B cell (primary cell): ENCODE measurements at regions not wholly inside any gene's neighbourhood (a gene's known extent, or its start where the extent isn't known, plus 50 kb on each side); places are given as distances from the start of the nearest gene placed in this dataset.

ENCODE experiments used
- ATAC-seq: fragments of 200-7000 bp; cut with Tn5 transposase; one replicate; pipeline ENCODE4 v1.10.0; 2021; ENCODE audit warnings: low read depth, mild to moderate bottlenecking, moderate number of reproducible peaks, moderate library complexity
- CTCF ChIA-PET: fragments of 350-600 bp; sonication (Branson Sonifier 250); formaldehyde crosslinking; loops from one replicate; lab custom pipeline; 2021; ENCODE audit warnings: antibody characterized with exemption, inconsistent platforms; lab: Charles Lee
- POLR2A ChIA-PET: fragments of 350-600 bp; sonication (Branson Sonifier 250); formaldehyde crosslinking; loops from one replicate; lab custom pipeline; 2021; ENCODE audit warnings: antibody characterized with exemption; lab: Charles Lee
- DNase-seq: peaks from one replicate; pipeline ENCODE4 v3.0.0; 2013
- H2AFZ ChIP-seq: 2 replicates; pipeline ENCODE4 v1.6.1; 2012; ENCODE audit warnings: mild to moderate bottlenecking, low read depth, low read length; ENCODE audit not compliant: insufficient read depth, poor library complexity, severe bottlenecking
- H3K27ac ChIP-seq, 2 donors: 1 replicate in 1 of 2; 2 replicates in 1 of 2; pipeline ENCODE4 v1.5.1; 2012 to 2013; ENCODE audit warnings: low read length in 2 of 2, mild to moderate bottlenecking in 2 of 2, moderate library complexity in 1 of 2
- H3K27me3 ChIP-seq, 4 experiments: fragments of 200-600 bp in 1 of 4; sonication (generic) in 1 of 4; replicated peaks in 1 of 4; 1 replicate in 2 of 4; 2 replicates in 2 of 4; pipeline versions ENCODE4 v1.6.1 to v1.7.0; 2013 to 2016; ENCODE audit warnings: low read length in 3 of 4, mild to moderate bottlenecking in 2 of 4, mixed read lengths in 1 of 4, moderate library complexity in 1 of 4; ENCODE audit not compliant: insufficient read depth in 4 of 4, control insufficient read depth in 3 of 4; ENCODE audit errors: control extremely low read depth in 1 of 4
- H3K36me3 ChIP-seq, 2 experiments: replicated peaks in 1 of 2; 1 replicate in 1 of 2; 2 replicates in 1 of 2; pipeline versions ENCODE4 v1.6.1 to v1.7.1; 2013; ENCODE audit warnings: low read length in 1 of 2; ENCODE audit not compliant: insufficient read depth in 2 of 2, control insufficient read depth in 1 of 2; ENCODE audit errors: control extremely low read depth in 1 of 2, extremely low read depth in 1 of 2
- H3K4me1 ChIP-seq, 2 donors: fragments of 200-600 bp in 1 of 2; sonication (generic) in 1 of 2; 1 replicate in 1 of 2; 2 replicates in 1 of 2; pipeline versions ENCODE4 v1.5.1 to v1.6.1; 2013 to 2017; ENCODE audit warnings: low read length in 2 of 2; ENCODE audit not compliant: control insufficient read depth in 2 of 2, insufficient read depth in 2 of 2
- H3K4me2 ChIP-seq: replicated peaks from 2 replicates; pipeline ENCODE3; 2012; ENCODE audit warnings: mild to moderate bottlenecking, low read depth, low read length; ENCODE audit not compliant: poor library complexity, severe bottlenecking
- H3K4me3 ChIP-seq, 5 experiments: fragments of 200-600 bp in 1 of 5; sonication (generic) in 1 of 5; 1 replicate in 3 of 5; 2 replicates in 2 of 5; pipeline versions ENCODE4 v1.5.1 to v1.7.0; 2011 to 2016; ENCODE audit warnings: low read length in 4 of 5, mild to moderate bottlenecking in 4 of 5, low read depth in 2 of 5, control low read depth in 1 of 5, moderate library complexity in 1 of 5; ENCODE audit not compliant: insufficient read depth in 1 of 5; ENCODE audit errors: control extremely low read depth in 1 of 5, extremely low read depth in 1 of 5
- H3K79me2 ChIP-seq: fragments of 200-600 bp; sonication (generic); one replicate; pipeline ENCODE4 v1.6.0; 2016; ENCODE audit warnings: low read length; ENCODE audit not compliant: control insufficient read depth, insufficient read depth
- H3K9ac ChIP-seq: fragments of 200-600 bp; sonication (generic); 2 replicates; pipeline ENCODE4 v1.6.1; 2017; ENCODE audit warnings: mild to moderate bottlenecking, low read length, moderate library complexity
- H3K9me3 ChIP-seq, 3 donors: one replicate each; pipeline versions ENCODE4 v1.6.1 to v1.7.1; 2013; ENCODE audit warnings: low read length in 2 of 3; ENCODE audit not compliant: control insufficient read depth in 2 of 3, insufficient read depth in 1 of 3; ENCODE audit errors: control extremely low read depth in 1 of 3
- H4K20me1 ChIP-seq: 2 replicates; pipeline ENCODE4 v1.6.0; 2012; ENCODE audit warnings: mild to moderate bottlenecking, low read length; ENCODE audit not compliant: insufficient read depth, control insufficient read depth, poor library complexity, severe bottlenecking
- H3K27ac Mint-ChIP-seq: one replicate; pipeline ENCODE4 v1.8.0; 2021; ENCODE audit warnings: mixed read lengths
- H3K27me3 Mint-ChIP-seq: one replicate; pipeline ENCODE4 v1.8.0; 2021; ENCODE audit warnings: mixed read lengths
- H3K4me1 Mint-ChIP-seq: one replicate; pipeline ENCODE4 v1.8.0; 2021; ENCODE audit warnings: mixed read lengths
- H3K4me3 Mint-ChIP-seq: one replicate; pipeline ENCODE4 v1.8.0; 2021; ENCODE audit warnings: mixed read lengths
- H3K9me3 Mint-ChIP-seq: one replicate; pipeline ENCODE4 v1.8.0; 2022; ENCODE audit warnings: mixed read lengths; ENCODE audit not compliant: insufficient read depth
- EZH2 ChIP-seq: IDR thresholded peaks from 2 replicates; pipeline ENCODE4 v1.6.1; 2012; ENCODE audit warnings: borderline replicate concordance, low read depth, mild to moderate bottlenecking, moderate library complexity, low read length; ENCODE audit not compliant: insufficient read depth, poor library complexity, severe bottlenecking
- WGBS: methylation state at CpG from one replicate; pipeline ENCODE4 v1.1.5; 2013; ENCODE audit warnings: missing lambda C conversion rate; ENCODE audit not compliant: insufficient coverage; 5-methylcytosine and 5-hydroxymethylcytosine counted together
- intact Hi-C: fragments of 100-400 bp; cut with micrococcal nuclease; formaldehyde crosslinking; loops from one replicate; pipeline ENCODE4 v1.10.0; 2022
- TF ChIP-seq, protein P1 (sequence below): fragments of 200-600 bp; IDR thresholded peaks from one replicate; pipeline ENCODE4 v1.8.0; 2022; ENCODE audit warnings: antibody characterized with exemption, mild to moderate bottlenecking

DNA sequence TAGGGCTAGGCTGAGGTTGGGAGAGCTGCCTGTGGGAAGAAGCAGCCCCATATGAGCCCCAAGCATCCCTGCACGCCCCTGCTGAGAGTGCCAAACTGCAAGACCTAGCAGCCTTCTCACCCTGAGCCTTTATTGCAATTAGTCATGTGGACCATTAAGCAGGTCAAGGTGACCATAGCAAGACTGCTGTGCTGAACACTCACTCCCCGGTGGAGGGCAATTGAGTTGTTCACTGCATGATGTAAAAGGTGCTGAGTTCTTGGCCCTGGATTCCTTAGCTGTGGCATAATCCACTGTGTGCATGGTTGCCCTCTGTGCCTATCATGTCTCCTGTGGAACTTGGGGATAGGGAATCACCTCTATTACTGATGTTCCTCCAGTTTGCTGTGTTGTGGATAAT, 131.1 kb downstream of the FOXD1 start:
- Histone ChIP-seq H3K9ac (no peak overlapping the region), H3K4me3 (no peak overlapping the region), H3K79me2 (no peaks in the 10 kb centered on the region), H3K36me3 (no peaks in the 10 kb centered on the region), H3K4me1 (no peaks in the 10 kb centered on the region), H3K27ac (no peak overlapping the region), H3K27me3 (peaks cover 0 to 8% (median 3%) of the 10 kb centered on the region in 4 experiments), H2AFZ (no peak overlapping the region), H3K4me2 (no peak overlapping the region), H4K20me1 (no peaks in the 10 kb centered on the region), H3K9me3 (no peaks in the 10 kb centered on the region)
- no peak overlapping the region for H3K4me3 Mint-ChIP-seq
- ChIA-PET POLR2A (no interaction called here), CTCF (no interaction called here)
- intact Hi-C loops: no loop called here
- H3K27me3 Mint-ChIP-seq: peaks cover 53% of the 10 kb centered on the region
- no peak for DNase-seq
- no peak overlapping the region for H3K27ac Mint-ChIP-seq
- WGBS: 100% methylated on average over 1 of the region's 2 CpGs
- no peaks in the 10 kb centered on the region for H3K4me1 Mint-ChIP-seq
- ATAC-seq: no peak
- TF ChIP-seq EZH2: no peak
- TF ChIP-seq, protein P1, sequence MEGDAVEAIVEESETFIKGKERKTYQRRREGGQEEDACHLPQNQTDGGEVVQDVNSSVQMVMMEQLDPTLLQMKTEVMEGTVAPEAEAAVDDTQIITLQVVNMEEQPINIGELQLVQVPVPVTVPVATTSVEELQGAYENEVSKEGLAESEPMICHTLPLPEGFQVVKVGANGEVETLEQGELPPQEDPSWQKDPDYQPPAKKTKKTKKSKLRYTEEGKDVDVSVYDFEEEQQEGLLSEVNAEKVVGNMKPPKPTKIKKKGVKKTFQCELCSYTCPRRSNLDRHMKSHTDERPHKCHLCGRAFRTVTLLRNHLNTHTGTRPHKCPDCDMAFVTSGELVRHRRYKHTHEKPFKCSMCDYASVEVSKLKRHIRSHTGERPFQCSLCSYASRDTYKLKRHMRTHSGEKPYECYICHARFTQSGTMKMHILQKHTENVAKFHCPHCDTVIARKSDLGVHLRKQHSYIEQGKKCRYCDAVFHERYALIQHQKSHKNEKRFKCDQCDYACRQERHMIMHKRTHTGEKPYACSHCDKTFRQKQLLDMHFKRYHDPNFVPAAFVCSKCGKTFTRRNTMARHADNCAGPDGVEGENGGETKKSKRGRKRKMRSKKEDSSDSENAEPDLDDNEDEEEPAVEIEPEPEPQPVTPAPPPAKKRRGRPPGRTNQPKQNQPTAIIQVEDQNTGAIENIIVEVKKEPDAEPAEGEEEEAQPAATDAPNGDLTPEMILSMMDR: no peak
- no peaks in the 10 kb centered on the region for H3K9me3 Mint-ChIP-seq

DNA sequence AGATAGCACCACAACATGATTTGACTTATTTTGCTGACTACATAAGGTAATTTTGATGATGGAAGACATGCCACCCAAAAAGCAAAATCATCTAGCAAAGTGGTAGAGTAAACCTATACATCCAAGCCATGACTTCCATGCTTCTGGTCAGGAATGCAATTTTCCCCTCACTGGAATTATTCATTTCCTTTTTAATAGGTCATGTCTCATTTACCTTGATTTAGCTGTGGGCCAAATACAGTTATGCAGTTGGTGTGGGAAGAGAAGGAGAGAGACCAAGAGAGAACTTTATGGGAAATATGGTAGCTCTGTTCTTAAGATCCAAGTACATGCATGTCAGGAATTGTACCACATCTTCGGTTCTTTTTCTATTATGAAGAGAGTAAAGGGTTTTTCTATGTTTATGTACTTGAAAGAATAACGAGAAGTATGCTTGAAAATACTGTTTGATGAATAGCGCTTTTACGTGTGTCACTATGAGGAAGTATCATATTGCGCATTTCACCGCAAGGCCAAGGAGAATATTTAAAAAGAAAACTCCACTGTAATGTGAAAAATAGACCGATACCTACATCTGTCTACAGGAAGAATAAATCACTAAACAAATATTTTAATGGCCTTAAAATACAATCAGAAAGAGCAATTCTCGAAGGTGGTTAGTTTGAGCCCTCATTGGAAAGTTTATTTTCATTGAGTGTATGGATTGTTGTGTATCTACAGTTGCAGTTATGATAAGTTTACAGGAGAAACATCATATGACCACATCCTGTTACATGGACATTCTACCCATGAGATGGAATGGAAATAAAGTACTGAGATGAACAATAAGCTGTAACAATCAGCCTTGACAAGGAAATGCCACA, 134.0 kb downstream of the FOXD1 start:
- ChIA-PET POLR2A (no interaction called here), CTCF (no interaction called here)
- no peak overlapping the region for H3K4me3 ChIP-seq
- no peak for TF ChIP-seq EZH2
- TF ChIP-seq, protein P1: no peak
- Mint-ChIP-seq H3K4me1 (no peaks in the 10 kb centered on the region), H3K27me3 (peaks cover 67% of the 10 kb centered on the region), H3K4me3 (no peak overlapping the region), H3K27ac (no peak overlapping the region), H3K9me3 (no peaks in the 10 kb centered on the region)
- H2AFZ ChIP-seq: no peak overlapping the region
- intact Hi-C loops: no loop called here
- ATAC-seq (no peak), DNase-seq (no peak)
- H3K36me3 ChIP-seq: no peaks in the 10 kb centered on the region
- H3K4me1 ChIP-seq: no peaks in the 10 kb centered on the region
- H4K20me1 ChIP-seq: no peaks in the 10 kb centered on the region
- H3K4me2 ChIP-seq: no peak overlapping the region
- peaks cover 0 to 33% (median 12%) of the 10 kb centered on the region in 4 experiments for H3K27me3 ChIP-seq
- no peaks in the 10 kb centered on the region for H3K79me2 ChIP-seq
- 25% methylated on average over 4 of the region's 8 CpGs for WGBS
- H3K9me3 ChIP-seq: no peaks in the 10 kb centered on the region
- H3K9ac ChIP-seq: no peak overlapping the region
- no peak overlapping the region for H3K27ac ChIP-seq
